ENCODE measurements at regions not wholly inside any gene's neighbourhood (a gene's known extent, or its start where the extent isn't known, plus 50 kb on each side); places are given as distances from the start of the nearest gene placed in this dataset.

GRCh38 chr3:17941152-17941551, 198.7 kb upstream of the TBC1D5 start (continued):
- TF ChIP-seq ZNF462 (CRISPR knock-in tag; IDR thresholded peaks at IDR 0.05) (no peak), EZH2phosphoT487 (IDR thresholded peaks at IDR 0.05; ENCODE audit: unreplicated experiment) (no peak), ZNF331 (CRISPR knock-in tag; IDR thresholded peaks at IDR 0.05; ENCODE audit: low read depth) (no peak), CTCF (conservative IDR thresholded peaks at IDR 0.05; ENCODE audit: low read depth in 2 of 2) (no peak), JUNB (IDR thresholded peaks at IDR 0.05; ENCODE audit: unreplicated experiment) (no peak), STAT1 (IDR thresholded peaks at IDR 0.05; ENCODE audit: unreplicated experiment) (no peak), CREB1 (CRISPR knock-in tag; IDR thresholded peaks at IDR 0.05; ENCODE audit: low read depth) (no peak)

GRCh38 chr3:17939157-17939556, 196.7 kb upstream of the TBC1D5 start:
- Histone ChIP-seq H4K20me1 (replicated peaks; ENCODE audit: insufficient read depth) (no peaks in the 10 kb centered on the region; the same call in 1 of the 2 replicates), H3K27ac (ENCODE audit: low read depth) (no peak overlapping the region), H3K36me3 (ENCODE audit: insufficient read depth) (no peaks in the 10 kb centered on the region), H3K9me2 (ENCODE audit: insufficient read depth) (no peaks in the 10 kb centered on the region), H3K27me3 (ENCODE audit: insufficient read depth) (no peaks in the 10 kb centered on the region), H3K79me2 (replicated peaks; ENCODE audit: insufficient read depth) (no peaks in the 10 kb centered on the region), H3F3A (replicated peaks; ENCODE audit: low read depth) (no peaks in the 10 kb centered on the region), H2AFZ (no peak overlapping the region), H3K4me2 (no peak overlapping the region), H3K4me1 (ENCODE audit: insufficient read depth) (no peaks in the 10 kb centered on the region), H3K4me3 (no peak overlapping the region)
- Mint-ChIP-seq H3K4me1 (no peaks in the 10 kb centered on the region), H3K4me3 (no peak overlapping the region), H3K27ac (no peak overlapping the region), H3K36me3 (ENCODE audit: low read depth) (no peaks in the 10 kb centered on the region), H3K27me3 (ENCODE audit: insufficient read depth, low read depth, poor library complexity) (no peaks in the 10 kb centered on the region), H3K9me3 (no peaks in the 10 kb centered on the region)
- DNase-seq (ENCODE audit: low spot score) = no peak
- no peak for ATAC-seq
- TF ChIP-seq CREB1 (CRISPR knock-in tag; IDR thresholded peaks at IDR 0.05; ENCODE audit: low read depth) (no peak), CTCF (conservative IDR thresholded peaks at IDR 0.05; ENCODE audit: low read depth in 2 of 2) (no peak), ZNF114 (CRISPR knock-in tag; IDR thresholded peaks at IDR 0.05) (no peak), POLR2AphosphoS5 (IDR thresholded peaks at IDR 0.05; ENCODE audit: low read depth) (no peak)
